HPDE6-E6E7 (cell line): ENCODE measurements at regions not wholly inside any gene's neighbourhood (a gene's known extent, or its start where the extent isn't known, plus 50 kb on each side); places are given as distances from the start of the nearest gene placed in this dataset.

Experiments used
- DNase-seq: peaks from one replicate; pipeline ENCODE4 v3.0.0; 2011; ENCODE audit warnings: missing footprints; ENCODE audit errors: extremely low spot score

- DNase-seq = no peak
Measured at GRCh38 chrX:5536261-5536660, 692.4 kb downstream of the NLGN4X start.

GRCh38 chrX:5528057-5528456 is 700.6 kb downstream of the NLGN4X start:
- DNase-seq = no peak

GRCh38 chrX:5526191-5526590 is 702.5 kb downstream of the NLGN4X start:
- DNase-seq = no peak

GRCh38 chrX:5490786-5491563 is 737.7 kb downstream of the NLGN4X start:
- no peak for DNase-seq

- DNase-seq = no peak
Measured at GRCh38 chrX:5474282-5474681, 754.4 kb downstream of the NLGN4X start.

- DNase-seq = no peak
Measured at GRCh38 chrX:5458300-5458842, 770.3 kb downstream of the NLGN4X start.

- DNase-seq = no peak
Measured at GRCh38 chrX:5449323-5449722, 779.3 kb downstream of the NLGN4X start.

- no peak for DNase-seq
Measured at GRCh38 chrX:5431823-5432222, 796.8 kb downstream of the NLGN4X start.

GRCh38 chrX:5425119-5425518 is 803.5 kb downstream of the NLGN4X start:
- DNase-seq = no peak

GRCh38 chrX:5417381-5417780 is 811.3 kb downstream of the NLGN4X start:
- DNase-seq = no peak

- no peak for DNase-seq
Measured at GRCh38 chrX:5415738-5416137, 812.9 kb downstream of the NLGN4X start.

- DNase-seq = no peak
Measured at GRCh38 chrX:5409106-5409505, 819.6 kb downstream of the NLGN4X start.

GRCh38 chrX:5402461-5402860 is 826.2 kb downstream of the NLGN4X start:
- DNase-seq = no peak

- DNase-seq = no peak
Measured at GRCh38 chrX:5399403-5399802, 829.3 kb downstream of the NLGN4X start.

GRCh38 chrX:5397409-5397808 is 831.3 kb downstream of the NLGN4X start:
- no peak for DNase-seq

- no peak for DNase-seq
Measured at GRCh38 chrX:5390376-5390775, 838.3 kb downstream of the NLGN4X start.

- DNase-seq = no peak
Measured at GRCh38 chrX:5388087-5388486, 840.6 kb downstream of the NLGN4X start.

- DNase-seq = no peak
Measured at GRCh38 chrX:5380426-5380825, 848.2 kb downstream of the NLGN4X start.

GRCh38 chrX:5341902-5342301 is 886.8 kb downstream of the NLGN4X start:
- DNase-seq = no peak

GRCh38 chrX:5337160-5337559 is 891.5 kb downstream of the NLGN4X start:
- DNase-seq = no peak

- no peak for DNase-seq
Measured at GRCh38 chrX:5324546-5324945, 904.1 kb downstream of the NLGN4X start.

- DNase-seq = no peak
Measured at GRCh38 chrX:5314148-5314547, 914.5 kb downstream of the NLGN4X start.

- no peak for DNase-seq
Measured at GRCh38 chrX:5307416-5307815, 921.3 kb downstream of the NLGN4X start.

GRCh38 chrX:5306654-5307121 is 922.0 kb downstream of the NLGN4X start:
- DNase-seq = no peak
